ENCODE measurements at regions not wholly inside any gene's neighbourhood (a gene's known extent, or its start where the extent isn't known, plus 50 kb on each side); places are given as distances from the start of the nearest gene placed in this dataset.
A peak's percentile ranks its signal among the peaks of the same experiment; 100 is the strongest.
"Not testable (repeated sequence)": the region's sequence is repeated elsewhere in the genome, so short reads cannot be mapped to it uniquely, and the experiment has no call there.

DNA sequence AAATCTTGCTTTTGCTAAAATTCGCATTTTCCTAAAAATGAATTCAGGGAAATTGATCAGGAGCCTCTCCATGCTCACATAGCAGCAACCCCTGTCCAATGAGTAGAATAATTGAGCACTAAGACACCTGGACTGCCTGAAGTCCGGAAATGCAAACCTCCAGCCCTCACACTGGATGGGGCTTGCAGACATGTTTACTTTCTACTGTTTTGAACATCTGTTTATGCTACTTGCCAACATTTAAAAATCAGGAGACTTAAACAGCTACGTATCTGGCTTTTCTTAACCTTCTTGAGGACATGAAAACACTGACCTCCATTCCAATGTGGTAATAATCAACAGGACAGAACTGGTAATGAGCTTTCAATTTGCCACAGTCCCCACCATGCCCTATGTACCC lies 184.4 kb downstream of the SHOX2 start:
- DNase-seq (ENCODE audit: low read depth in 2 of 3, low spot score in 2 of 3): no peak

DNA sequence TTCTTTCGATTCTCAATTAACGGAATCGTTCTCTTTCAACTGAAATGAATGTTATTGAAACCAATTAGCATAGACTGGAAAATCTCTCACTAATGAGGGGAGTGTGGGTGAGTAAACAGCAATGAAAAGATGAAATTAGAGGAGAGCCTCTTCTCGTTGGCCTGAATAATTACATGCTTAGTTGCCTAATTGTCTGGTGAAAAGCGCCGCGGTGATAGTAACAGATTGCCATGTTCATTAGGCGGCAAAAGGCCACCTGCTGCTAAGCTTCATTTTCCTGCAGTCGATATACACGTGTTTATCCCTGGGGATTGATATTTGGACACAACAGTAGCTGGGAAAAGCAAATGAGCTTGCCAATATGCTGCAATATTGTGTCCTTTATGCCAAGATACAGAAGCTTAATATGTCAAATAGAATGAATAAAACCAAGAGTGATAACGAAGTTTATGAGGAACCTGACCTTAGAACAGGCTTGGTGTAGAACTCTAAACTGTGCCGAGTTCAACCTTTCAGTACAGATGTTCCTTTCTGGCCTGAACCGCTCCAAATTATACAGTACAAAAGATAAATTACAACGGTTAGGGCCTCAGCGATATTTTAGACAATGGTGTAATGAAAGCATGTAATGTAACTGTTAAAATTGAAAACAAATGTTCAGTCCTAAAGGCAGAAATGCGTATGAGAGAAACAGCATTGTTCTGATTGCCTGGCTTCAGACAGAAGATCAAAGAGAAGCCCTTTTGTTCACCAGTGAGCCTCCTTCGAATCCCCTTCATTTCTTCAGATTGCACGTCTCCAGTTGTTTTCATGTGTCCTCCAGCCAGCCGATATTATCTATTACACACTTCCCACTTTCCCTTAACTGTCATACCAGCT lies 185.2 kb downstream of the SHOX2 start:
- DNase-seq (ENCODE audit: low read depth in 2 of 3, low spot score in 2 of 3): no peak

DNA sequence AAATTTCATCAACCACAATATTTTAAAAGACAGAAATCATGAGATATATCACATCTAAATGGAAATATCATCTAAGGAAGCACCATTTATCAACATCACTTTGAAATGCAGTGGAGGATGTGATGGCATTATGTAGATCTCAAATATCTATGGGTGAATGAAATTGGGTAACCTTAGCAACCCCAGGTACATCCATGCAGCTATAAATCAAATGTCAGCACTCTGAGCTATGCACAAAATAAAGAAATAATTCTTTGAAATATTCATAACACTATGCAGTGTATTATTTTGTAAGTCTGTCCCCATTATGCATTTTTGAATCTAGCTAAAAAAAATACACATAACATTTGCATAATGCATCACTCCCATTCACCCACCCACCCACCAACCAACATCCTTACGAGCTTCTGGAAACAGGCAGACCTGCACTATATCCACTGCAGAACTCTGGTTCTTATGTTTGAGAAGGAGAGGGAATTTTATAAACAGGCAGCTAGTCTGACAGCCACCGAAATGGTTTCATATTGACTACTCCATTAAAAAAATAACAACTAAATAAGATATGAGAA lies 186.8 kb downstream of the SHOX2 start:
- no peak for DNase-seq (ENCODE audit: low read depth in 2 of 3, low spot score in 2 of 3)

DNA sequence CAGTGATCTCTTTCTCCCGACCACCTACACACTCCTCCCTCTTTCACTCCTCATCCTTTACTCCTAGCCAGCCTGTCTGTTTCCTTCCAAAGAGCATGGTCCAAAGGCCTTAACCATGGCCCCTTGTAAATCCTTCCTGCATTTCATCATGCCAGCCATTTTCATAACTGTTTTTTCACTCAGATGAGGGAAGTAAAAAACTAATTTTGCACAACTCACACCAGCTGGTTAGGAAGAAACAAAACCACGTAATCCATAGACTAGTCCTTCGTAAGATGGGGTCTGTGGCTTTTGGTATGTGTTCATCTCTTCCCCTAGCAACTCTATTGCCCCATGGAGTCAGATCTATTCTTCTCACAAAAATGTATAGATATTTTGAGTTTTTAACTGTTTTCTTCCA lies 187.8 kb downstream of the SHOX2 start:
- no peak for DNase-seq (ENCODE audit: low read depth in 2 of 3, low spot score in 2 of 3)

- DNase-seq (ENCODE audit: low read depth in 2 of 3, low spot score in 2 of 3): no peak
Measured at GRCh38 chr3:157916672-157917071, 189.5 kb downstream of the SHOX2 start.

GRCh38 chr3:157914882-157915281 lies 191.3 kb downstream of the SHOX2 start:
- no peak for DNase-seq (ENCODE audit: low read depth in 2 of 3, low spot score in 2 of 3)

- DNase-seq (ENCODE audit: low read depth in 2 of 3, low spot score in 2 of 3): no peak
Measured at GRCh38 chr3:157913741-157914150, 192.5 kb downstream of the SHOX2 start.

DNA sequence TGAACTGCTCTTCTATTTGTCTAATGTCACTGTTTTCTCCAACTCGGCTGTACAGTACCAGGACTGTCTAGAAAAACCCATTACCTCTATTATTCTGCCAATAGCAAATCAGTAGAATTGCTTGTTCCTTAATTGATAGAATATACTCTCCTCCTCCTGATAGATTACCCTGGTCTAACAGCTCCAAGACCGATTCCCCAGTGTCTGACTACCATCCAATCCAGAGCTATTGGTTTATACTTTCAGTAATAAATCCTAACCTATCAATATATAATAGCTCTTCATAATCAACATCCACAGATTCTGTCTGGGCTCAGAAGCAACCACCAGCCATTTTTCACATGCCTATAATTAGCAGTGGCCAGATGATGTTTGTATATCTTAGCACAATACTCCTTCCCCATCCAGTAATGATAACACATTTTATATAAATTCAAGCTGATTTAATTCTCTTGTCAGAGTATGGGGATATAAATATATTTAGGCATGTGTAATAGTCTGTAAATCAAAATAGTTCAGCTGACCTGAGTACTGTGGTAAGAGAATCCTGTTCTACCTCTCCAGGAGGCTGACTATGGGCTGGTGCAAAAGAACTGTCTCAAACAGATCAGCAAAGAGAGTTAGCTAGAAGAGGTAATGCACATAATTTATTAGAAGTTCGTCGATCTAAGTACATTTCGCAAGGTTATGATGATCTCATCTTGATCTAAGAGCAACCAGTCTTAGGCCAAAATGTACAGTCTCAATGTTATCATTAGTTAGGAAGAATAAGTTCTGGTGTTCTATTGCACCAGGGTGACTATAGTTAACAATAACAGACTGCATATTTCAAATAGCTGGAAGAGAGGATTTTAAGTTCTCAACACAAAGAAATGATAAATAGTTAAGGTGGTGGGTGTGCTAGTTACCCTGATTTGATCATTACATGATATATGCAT lies 193.4 kb downstream of the SHOX2 start:
- DNase-seq (ENCODE audit: low read depth in 2 of 3, low spot score in 2 of 3): no peak

DNA sequence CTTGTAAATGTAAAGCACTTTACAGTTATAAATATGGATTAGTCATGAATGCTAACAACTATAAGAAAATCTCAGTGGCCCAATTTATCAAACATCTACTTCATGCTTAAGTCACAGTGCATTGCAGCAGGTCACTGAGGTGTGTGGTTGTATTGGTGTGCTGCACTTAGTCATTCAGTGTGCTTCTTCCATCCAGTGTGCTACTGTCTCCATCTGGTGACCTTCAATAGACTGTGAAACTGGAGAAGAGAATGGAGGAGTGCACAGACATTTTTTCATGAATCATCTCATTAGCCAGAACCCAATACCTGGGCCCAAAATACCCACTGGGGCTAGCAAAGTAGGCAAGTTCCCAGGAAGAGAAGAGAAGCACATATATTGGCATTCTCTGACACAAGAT lies 199.6 kb downstream of the SHOX2 start:
- no peak for DNase-seq (ENCODE audit: low read depth in 2 of 3, low spot score in 2 of 3)

DNA sequence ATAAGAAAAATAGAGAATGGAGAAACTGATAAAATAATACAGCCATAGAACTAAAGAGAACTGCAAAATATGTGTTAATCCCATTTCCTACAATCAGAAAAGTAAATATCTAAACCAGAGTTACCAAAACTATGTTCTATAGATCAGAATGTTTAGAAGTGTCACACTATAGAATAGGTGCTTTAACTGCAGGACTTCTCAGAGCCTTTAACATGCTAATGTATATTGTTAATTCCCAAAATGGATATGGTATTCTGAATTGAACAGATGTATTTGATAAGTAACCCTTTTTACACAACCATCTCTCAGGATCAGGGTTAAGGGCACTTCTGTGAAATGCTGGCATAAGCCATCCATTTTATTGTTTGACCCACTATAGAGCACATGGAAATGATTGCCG lies 200.3 kb downstream of the SHOX2 start:
- DNase-seq (ENCODE audit: low read depth in 2 of 3, low spot score in 2 of 3): no peak

GRCh38 chr3:157902680-157903079 lies 203.5 kb downstream of the SHOX2 start:
- DNase-seq (ENCODE audit: low read depth in 2 of 3, low spot score in 2 of 3): not testable (repeated sequence)

DNA sequence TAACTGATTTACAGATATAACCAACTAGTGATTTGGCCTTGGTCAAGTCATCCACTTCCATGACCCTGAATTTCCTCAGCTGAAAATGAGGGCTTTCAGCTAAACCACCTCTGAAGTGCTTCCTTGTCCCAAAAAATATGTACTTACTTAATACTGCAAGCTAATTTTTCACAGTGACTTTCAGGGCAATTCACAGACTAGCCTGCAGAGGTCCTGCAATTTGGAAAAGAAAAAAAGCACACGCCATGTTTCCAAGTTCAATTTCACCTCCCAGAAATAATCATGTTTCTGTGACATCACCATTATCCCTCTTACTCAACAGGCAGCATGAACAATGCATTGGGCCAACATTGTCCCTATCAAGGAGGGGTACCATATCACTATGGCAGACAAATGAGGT lies 218.2 kb downstream of the SHOX2 start:
- no peak for DNase-seq (ENCODE audit: low read depth in 2 of 3, low spot score in 2 of 3)

DNA sequence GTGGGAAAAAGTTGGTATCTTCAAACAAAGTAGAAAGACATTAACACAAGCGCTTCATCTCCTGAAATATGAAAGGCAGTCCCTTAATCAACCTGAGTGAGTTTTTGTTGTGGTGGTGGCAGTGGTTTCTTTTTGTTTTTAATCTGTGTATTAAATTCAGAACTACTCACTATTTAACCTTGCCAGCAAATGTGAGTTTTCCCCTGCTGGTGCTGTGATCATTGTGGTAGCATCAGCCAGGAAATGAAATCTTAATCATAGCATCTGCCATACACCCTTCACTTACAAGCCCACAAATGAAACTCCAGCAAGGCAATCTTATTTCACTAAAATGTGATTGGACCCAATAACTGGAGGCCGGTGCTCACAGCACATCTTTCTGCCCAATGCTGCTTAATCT lies 229.7 kb downstream of the SHOX2 start:
- DNase-seq (ENCODE audit: low read depth in 2 of 3, low spot score in 2 of 3): no peak

DNA sequence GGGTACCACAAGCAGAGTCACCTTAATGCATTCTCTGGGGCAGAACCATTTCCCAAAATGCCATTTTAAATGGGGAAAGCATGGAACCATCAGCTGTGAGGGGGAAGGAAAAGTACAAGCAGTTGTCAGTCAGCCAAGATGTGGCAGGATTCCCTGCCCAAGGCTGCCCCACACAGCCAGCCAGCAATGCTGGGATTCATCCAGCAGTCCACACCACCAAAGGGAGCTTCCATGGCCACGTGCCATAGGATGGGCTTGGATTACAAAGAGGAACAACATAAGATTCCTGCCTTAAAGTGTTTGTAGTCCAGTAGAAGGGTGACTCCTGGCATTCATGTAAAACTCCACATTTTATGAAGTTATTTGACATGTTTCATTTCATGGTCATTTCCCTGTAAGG lies 233.3 kb downstream of the SHOX2 start:
- DNase-seq (ENCODE audit: low read depth in 2 of 3, low spot score in 2 of 3): no peak

- DNase-seq (ENCODE audit: low read depth in 2 of 3, low spot score in 2 of 3): no peak
Measured at GRCh38 chr3:157871838-157872460, 234.3 kb downstream of the SHOX2 start.

DNA sequence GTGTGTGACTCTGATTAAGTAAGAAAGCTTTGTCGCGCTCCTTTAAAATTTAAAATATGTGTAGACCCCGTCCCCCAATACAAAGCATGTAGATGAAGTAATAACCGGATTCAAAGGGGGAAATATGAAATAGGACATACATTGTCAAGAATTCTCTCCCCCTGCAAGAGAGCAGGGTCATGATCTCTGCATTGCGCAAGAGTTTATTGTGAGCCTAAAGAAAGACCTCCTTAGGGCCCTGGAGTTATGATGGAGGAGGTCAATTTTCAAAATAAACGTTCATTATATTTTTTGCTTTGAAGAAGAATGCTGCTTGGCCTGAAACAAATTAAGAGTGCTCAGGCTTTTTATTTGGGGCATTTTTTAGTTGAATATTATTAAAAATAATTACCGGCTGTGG lies 235.0 kb downstream of the SHOX2 start:
- DNase-seq (ENCODE audit: low read depth in 2 of 3, low spot score in 2 of 3): no peak

GRCh38 chr3:157868946-157869345 lies 237.3 kb downstream of the SHOX2 start:
- DNase-seq (ENCODE audit: low read depth in 2 of 3, low spot score in 2 of 3): no peak

GRCh38 chr3:157868196-157868595 lies 238.0 kb downstream of the SHOX2 start:
- DNase-seq (ENCODE audit: low read depth in 2 of 3, low spot score in 2 of 3): no peak

- peak; percentile 1 to 33 (median 2) for DNase-seq (ENCODE audit: low read depth in 2 of 3, low spot score in 2 of 3)
Measured at GRCh38 chr3:157865352-157866000, 240.7 kb downstream of the SHOX2 start.

GRCh38 chr3:157861076-157861765 lies 245.0 kb downstream of the SHOX2 start:
- DNase-seq (ENCODE audit: low read depth in 2 of 3, low spot score in 2 of 3): no peak
